ENCODE measurements at regions not wholly inside any gene's neighbourhood (a gene's known extent, or its start where the extent isn't known, plus 50 kb on each side); places are given as distances from the start of the nearest gene placed in this dataset.

DNA sequence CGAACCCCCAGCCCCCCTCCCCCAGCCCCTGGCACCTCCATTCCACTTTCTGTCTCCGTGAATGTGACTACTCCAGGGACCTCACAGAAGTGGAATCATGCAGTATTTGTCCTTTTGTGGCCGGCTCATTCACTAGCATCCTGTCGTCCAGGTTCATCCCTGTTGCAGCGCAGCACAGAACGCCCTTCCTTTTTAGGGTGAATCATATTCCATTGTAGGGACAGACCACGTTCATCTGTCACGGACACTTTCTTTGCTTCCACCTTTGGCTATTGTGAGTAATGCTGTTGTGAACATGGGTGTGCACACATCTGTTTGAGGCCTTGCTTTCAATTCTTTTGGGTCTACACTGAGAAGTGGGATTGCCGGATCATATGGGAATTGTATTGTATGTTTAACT lies 148.9 kb upstream of the IQSEC1 start:
- H3K27me3 ChIP-seq: no peaks in the 10 kb centered on the region
- H3K4me3 ChIP-seq: no peak overlapping the region
- no peaks in the 10 kb centered on the region for H3K9me3 ChIP-seq
- intact Hi-C loops (cut with DNase I): no loop called here
- H3K27ac ChIP-seq: no peak overlapping the region
- H3K36me3 ChIP-seq: no peaks in the 10 kb centered on the region
- TF ChIP-seq CTCF (IDR thresholded peaks at IDR 0.05): no peak
- H3K4me1 ChIP-seq: no peaks in the 10 kb centered on the region
- no peak for DNase-seq
- ATAC-seq: no peak

- Histone ChIP-seq H3K36me3 (no peaks in the 10 kb centered on the region), H3K4me3 (no peak overlapping the region), H3K27me3 (no peaks in the 10 kb centered on the region), H3K4me1 (no peaks in the 10 kb centered on the region), H3K27ac (no peak overlapping the region), H3K9me3 (no peaks in the 10 kb centered on the region)
- ATAC-seq (no peak), DNase-seq (no peak)
- intact Hi-C loops (cut with DNase I): no loop called here
- TF ChIP-seq CTCF (IDR thresholded peaks at IDR 0.05): no peak
Observed at GRCh38 chr3:13221491-13222061, 148.3 kb upstream of the IQSEC1 start.

DNA sequence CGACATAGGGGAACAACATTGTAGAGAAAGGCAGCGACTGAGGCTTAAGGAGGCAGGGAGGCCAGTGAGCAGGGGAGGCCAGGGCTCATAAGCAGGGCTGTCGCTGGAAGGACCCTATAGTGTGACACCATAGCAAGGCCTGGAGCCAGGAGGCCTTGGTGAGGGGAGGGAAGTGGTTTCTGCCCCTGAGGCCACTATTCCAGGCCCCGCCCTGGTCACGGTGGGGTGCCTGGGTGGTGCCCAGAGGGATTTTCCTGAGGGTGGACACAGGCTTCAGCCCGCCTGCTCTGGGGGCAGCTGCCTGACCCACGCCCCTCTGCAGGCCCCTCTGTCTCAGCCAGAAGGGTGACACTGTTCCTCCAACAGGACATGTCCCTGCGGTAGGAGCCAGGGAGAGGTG lies 147.8 kb upstream of the IQSEC1 start:
- ATAC-seq (no peak), DNase-seq (no peak)
- Histone ChIP-seq H3K27me3 (no peaks in the 10 kb centered on the region), H3K9me3 (no peaks in the 10 kb centered on the region), H3K27ac (no peak overlapping the region), H3K36me3 (no peaks in the 10 kb centered on the region), H3K4me1 (no peaks in the 10 kb centered on the region), H3K4me3 (no peak overlapping the region)
- intact Hi-C loops (cut with DNase I): no loop called here
- no peak for TF ChIP-seq CTCF (IDR thresholded peaks at IDR 0.05)

GRCh38 chr3:13219902-13220296 lies 146.7 kb upstream of the IQSEC1 start:
- DNase-seq (no peak), ATAC-seq (no peak)
- Histone ChIP-seq H3K4me3 (no peak overlapping the region), H3K36me3 (no peaks in the 10 kb centered on the region), H3K9me3 (no peaks in the 10 kb centered on the region), H3K27ac (no peak overlapping the region), H3K4me1 (no peaks in the 10 kb centered on the region), H3K27me3 (no peaks in the 10 kb centered on the region)
- TF ChIP-seq CTCF (IDR thresholded peaks at IDR 0.05): no peak
- intact Hi-C loops (cut with DNase I): no loop called here

- intact Hi-C loops (cut with DNase I): no loop called here
- Histone ChIP-seq H3K4me1 (no peaks in the 10 kb centered on the region), H3K36me3 (no peaks in the 10 kb centered on the region), H3K27ac (no peak overlapping the region), H3K4me3 (no peak overlapping the region), H3K27me3 (no peaks in the 10 kb centered on the region), H3K9me3 (no peaks in the 10 kb centered on the region)
- no peak for DNase-seq
- ATAC-seq: no peak
- TF ChIP-seq CTCF (IDR thresholded peaks at IDR 0.05): no peak
Observed at GRCh38 chr3:13219077-13219901, 146.1 kb upstream of the IQSEC1 start.
